Liver (tissue), 8 donors: ENCODE measurements at regions not wholly inside any gene's neighbourhood (a gene's known extent, or its start where the extent isn't known, plus 50 kb on each side); places are given as distances from the start of the nearest gene placed in this dataset.

Experiments used
- DNase-seq: peaks from one replicate; pipeline ENCODE4 v3.0.0-alpha.2; 2017; ENCODE audit warnings: low spot score
- H3K27ac ChIP-seq, 2 donors: one replicate each; pipeline ENCODE4 v1.7.0; 2013; ENCODE audit warnings: inconsistent platforms in 2 of 2, low read length in 2 of 2, control low read depth in 1 of 2, low read depth in 1 of 2, mild to moderate bottlenecking in 1 of 2
- H3K27me3 ChIP-seq, 4 donors: one replicate each; pipeline versions ENCODE4 v1.6.1 to v1.7.0; 2013; ENCODE audit warnings: low read length in 3 of 4, inconsistent platforms in 1 of 4, mild to moderate bottlenecking in 1 of 4, moderate library complexity in 1 of 4; ENCODE audit not compliant: control insufficient read depth in 4 of 4, insufficient read depth in 4 of 4
- H3K36me3 ChIP-seq, 4 donors: one replicate each; pipeline versions ENCODE4 v1.6.1 to v1.7.0; 2013; ENCODE audit warnings: low read length in 3 of 4, mild to moderate bottlenecking in 3 of 4, low read depth in 1 of 4, moderate library complexity in 1 of 4; ENCODE audit not compliant: control insufficient read depth in 4 of 4, insufficient read depth in 3 of 4
- H3K4me1 ChIP-seq, 4 donors: one replicate each; pipeline versions ENCODE4 v1.6.1 to v1.7.0; 2013; ENCODE audit warnings: low read length in 3 of 4, mild to moderate bottlenecking in 3 of 4, moderate library complexity in 1 of 4; ENCODE audit not compliant: control insufficient read depth in 4 of 4, insufficient read depth in 4 of 4
- H3K4me3 ChIP-seq, 3 donors: one replicate each; pipeline versions ENCODE4 v1.6.1 to v1.7.0; 2013; ENCODE audit warnings: low read length in 3 of 3, control low read depth in 1 of 3, low read depth in 1 of 3, mild to moderate bottlenecking in 1 of 3
- H3K9ac ChIP-seq, 2 donors: one replicate each; pipeline ENCODE4 v1.7.0; 2013; ENCODE audit warnings: low read length in 2 of 2, mild to moderate bottlenecking in 2 of 2, moderate library complexity in 2 of 2, control low read depth in 1 of 2, low read depth in 1 of 2
- H3K9me3 ChIP-seq, 4 donors: one replicate each; pipeline versions ENCODE4 v1.6.1 to v1.7.0; 2013; ENCODE audit warnings: low read length in 3 of 4; ENCODE audit not compliant: control insufficient read depth in 4 of 4
- EGR1 ChIP-seq, 2 donors: IDR thresholded peaks; 2 replicates each; pipeline ENCODE4 v1.6.1; 2016 to 2018; ENCODE audit warnings: antibody characterized with exemption in 2 of 2, low read depth in 2 of 2
- FOXA1 ChIP-seq: IDR thresholded peaks from 2 replicates; pipeline ENCODE4 v1.6.1; 2016; ENCODE audit warnings: antibody characterized with exemption
- FOXA2 ChIP-seq: IDR thresholded peaks from 2 replicates; pipeline ENCODE4 v1.6.1; 2016; ENCODE audit warnings: antibody characterized with exemption
- GABPA ChIP-seq, 2 donors: IDR thresholded peaks in 1 of 2; conservative IDR thresholded peaks in 1 of 2; 2 replicates each; pipeline ENCODE4 v1.6.1; 2016; ENCODE audit warnings: antibody characterized with exemption in 2 of 2, mild to moderate bottlenecking in 1 of 2, moderate library complexity in 1 of 2
- HNF4A ChIP-seq, 2 donors: conservative IDR thresholded peaks; 2 replicates each; pipeline ENCODE4 v1.6.1; 2016; ENCODE audit warnings: antibody characterized with exemption in 2 of 2, mild to moderate bottlenecking in 2 of 2
- HNF4G ChIP-seq: IDR thresholded peaks from 2 replicates; pipeline ENCODE4 v1.6.1; 2016; ENCODE audit warnings: antibody characterized with exemption
- JUND ChIP-seq, 2 donors: IDR thresholded peaks; 2 replicates each; pipeline ENCODE4 v1.6.1; 2016; ENCODE audit warnings: antibody characterized with exemption in 2 of 2
- NR2F2 ChIP-seq: IDR thresholded peaks from 2 replicates; pipeline ENCODE4 v1.6.1; 2016; ENCODE audit warnings: antibody characterized with exemption
- RAD21 ChIP-seq, 2 donors: IDR thresholded peaks; 2 replicates each; pipeline ENCODE4 v1.6.1; 2016; ENCODE audit warnings: antibody characterized with exemption in 2 of 2, mild to moderate bottlenecking in 2 of 2
- SP1 ChIP-seq: IDR thresholded peaks from 2 replicates; pipeline ENCODE4 v1.6.1; 2018; ENCODE audit warnings: antibody characterized with exemption, mild to moderate bottlenecking
- TAF1 ChIP-seq: conservative IDR thresholded peaks from 2 replicates; pipeline ENCODE4 v1.6.1; 2016; ENCODE audit warnings: antibody characterized with exemption, mild to moderate bottlenecking
- YY1 ChIP-seq: IDR thresholded peaks from 2 replicates; pipeline ENCODE4 v1.6.1; 2016; ENCODE audit warnings: antibody characterized with exemption, mild to moderate bottlenecking
- WGBS: extraction: QIAGEN DNeasy Blood & Tissue Kit; methylation state at CpG from one replicate; pipeline ENCODE4 v1.1.7; 2013; 5-methylcytosine and 5-hydroxymethylcytosine counted together
- TF ChIP-seq, protein P1 (sequence below): IDR thresholded peaks from 2 replicates; pipeline ENCODE4 v1.6.1; 2016; ENCODE audit warnings: antibody characterized with exemption
- TF ChIP-seq, protein P2 (sequence below): IDR thresholded peaks from 2 replicates; pipeline ENCODE4 v1.6.1; 2016; ENCODE audit warnings: antibody characterized with exemption, mild to moderate bottlenecking
- TF ChIP-seq, protein P3 (sequence below): fragments of 150-350 bp; IDR thresholded peaks from 2 replicates; pipeline ENCODE4 v1.5.1; 2017; ENCODE audit warnings: improper control_type of control experiment, low read depth, low read length; ENCODE audit not compliant: missing input control
- TF ChIP-seq, protein P4 (sequence below): IDR thresholded peaks from 2 replicates; pipeline ENCODE4 v1.6.1; 2016; ENCODE audit warnings: antibody characterized with exemption
- TF ChIP-seq, protein P5 (sequence below): IDR thresholded peaks from 2 replicates; pipeline ENCODE4 v1.6.1; 2016; ENCODE audit warnings: antibody characterized with exemption
- donor health status: healthy.
- donor health status: healthy.
- donor health status: healthy.
- donor health status: healthy.
- donor health status: healthy.

DNA sequence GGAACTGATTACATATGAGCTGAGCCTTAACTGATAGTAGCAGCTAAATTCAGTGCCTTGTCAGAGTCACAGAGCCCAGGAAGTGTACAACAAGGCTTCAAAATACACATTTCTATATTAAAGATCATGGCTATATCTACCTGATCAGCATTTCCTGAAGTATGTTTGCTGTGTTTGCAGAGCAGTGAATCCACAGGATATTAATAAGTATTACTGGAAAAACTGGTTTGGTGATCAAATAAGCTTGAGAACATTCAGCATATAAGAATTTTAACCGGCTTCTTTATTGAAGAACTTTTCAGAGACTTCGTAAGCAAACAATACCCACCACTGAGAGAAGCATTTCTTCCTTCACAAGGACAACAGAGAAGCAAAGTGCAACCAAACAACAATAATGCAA lies 227.0 kb downstream of the ELAVL2 start:
- H3K27ac ChIP-seq: no peak overlapping the region
- no peak for DNase-seq
- H3K9me3 ChIP-seq: no peaks in the 10 kb centered on the region
- H3K9ac ChIP-seq: no peak overlapping the region
- H3K27me3 ChIP-seq: peaks cover 0 to 2% (median 0%) of the 10 kb centered on the region in 4 donors
- no peaks in the 10 kb centered on the region for H3K36me3 ChIP-seq
- WGBS: 77% methylated on average over 2 of the region's 2 CpGs
- TF ChIP-seq HNF4G (no peak), FOXA2 (no peak), RAD21 (IDR thresholded peaks at IDR 0.05) (no peak), NR2F2 (no peak), FOXA1 (no peak), TAF1 (no peak), GABPA (IDR thresholded peaks at IDR 0.05 in 1 of 2, conservative IDR thresholded peaks at IDR 0.05 in 1 of 2) (no peak), EGR1 (IDR thresholded peaks at IDR 0.05; ENCODE audit: low read depth in 2 of 2) (no peak), SP1 (no peak), JUND (IDR thresholded peaks at IDR 0.05) (no peak)
- TF ChIP-seq, protein P1, sequence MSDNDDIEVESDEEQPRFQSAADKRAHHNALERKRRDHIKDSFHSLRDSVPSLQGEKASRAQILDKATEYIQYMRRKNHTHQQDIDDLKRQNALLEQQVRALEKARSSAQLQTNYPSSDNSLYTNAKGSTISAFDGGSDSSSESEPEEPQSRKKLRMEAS: no peak
- TF ChIP-seq, protein P2, sequence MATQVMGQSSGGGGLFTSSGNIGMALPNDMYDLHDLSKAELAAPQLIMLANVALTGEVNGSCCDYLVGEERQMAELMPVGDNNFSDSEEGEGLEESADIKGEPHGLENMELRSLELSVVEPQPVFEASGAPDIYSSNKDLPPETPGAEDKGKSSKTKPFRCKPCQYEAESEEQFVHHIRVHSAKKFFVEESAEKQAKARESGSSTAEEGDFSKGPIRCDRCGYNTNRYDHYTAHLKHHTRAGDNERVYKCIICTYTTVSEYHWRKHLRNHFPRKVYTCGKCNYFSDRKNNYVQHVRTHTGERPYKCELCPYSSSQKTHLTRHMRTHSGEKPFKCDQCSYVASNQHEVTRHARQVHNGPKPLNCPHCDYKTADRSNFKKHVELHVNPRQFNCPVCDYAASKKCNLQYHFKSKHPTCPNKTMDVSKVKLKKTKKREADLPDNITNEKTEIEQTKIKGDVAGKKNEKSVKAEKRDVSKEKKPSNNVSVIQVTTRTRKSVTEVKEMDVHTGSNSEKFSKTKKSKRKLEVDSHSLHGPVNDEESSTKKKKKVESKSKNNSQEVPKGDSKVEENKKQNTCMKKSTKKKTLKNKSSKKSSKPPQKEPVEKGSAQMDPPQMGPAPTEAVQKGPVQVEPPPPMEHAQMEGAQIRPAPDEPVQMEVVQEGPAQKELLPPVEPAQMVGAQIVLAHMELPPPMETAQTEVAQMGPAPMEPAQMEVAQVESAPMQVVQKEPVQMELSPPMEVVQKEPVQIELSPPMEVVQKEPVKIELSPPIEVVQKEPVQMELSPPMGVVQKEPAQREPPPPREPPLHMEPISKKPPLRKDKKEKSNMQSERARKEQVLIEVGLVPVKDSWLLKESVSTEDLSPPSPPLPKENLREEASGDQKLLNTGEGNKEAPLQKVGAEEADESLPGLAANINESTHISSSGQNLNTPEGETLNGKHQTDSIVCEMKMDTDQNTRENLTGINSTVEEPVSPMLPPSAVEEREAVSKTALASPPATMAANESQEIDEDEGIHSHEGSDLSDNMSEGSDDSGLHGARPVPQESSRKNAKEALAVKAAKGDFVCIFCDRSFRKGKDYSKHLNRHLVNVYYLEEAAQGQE: no peak
- TF ChIP-seq, protein P3, sequence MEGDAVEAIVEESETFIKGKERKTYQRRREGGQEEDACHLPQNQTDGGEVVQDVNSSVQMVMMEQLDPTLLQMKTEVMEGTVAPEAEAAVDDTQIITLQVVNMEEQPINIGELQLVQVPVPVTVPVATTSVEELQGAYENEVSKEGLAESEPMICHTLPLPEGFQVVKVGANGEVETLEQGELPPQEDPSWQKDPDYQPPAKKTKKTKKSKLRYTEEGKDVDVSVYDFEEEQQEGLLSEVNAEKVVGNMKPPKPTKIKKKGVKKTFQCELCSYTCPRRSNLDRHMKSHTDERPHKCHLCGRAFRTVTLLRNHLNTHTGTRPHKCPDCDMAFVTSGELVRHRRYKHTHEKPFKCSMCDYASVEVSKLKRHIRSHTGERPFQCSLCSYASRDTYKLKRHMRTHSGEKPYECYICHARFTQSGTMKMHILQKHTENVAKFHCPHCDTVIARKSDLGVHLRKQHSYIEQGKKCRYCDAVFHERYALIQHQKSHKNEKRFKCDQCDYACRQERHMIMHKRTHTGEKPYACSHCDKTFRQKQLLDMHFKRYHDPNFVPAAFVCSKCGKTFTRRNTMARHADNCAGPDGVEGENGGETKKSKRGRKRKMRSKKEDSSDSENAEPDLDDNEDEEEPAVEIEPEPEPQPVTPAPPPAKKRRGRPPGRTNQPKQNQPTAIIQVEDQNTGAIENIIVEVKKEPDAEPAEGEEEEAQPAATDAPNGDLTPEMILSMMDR: no peak
- TF ChIP-seq, protein P4, sequence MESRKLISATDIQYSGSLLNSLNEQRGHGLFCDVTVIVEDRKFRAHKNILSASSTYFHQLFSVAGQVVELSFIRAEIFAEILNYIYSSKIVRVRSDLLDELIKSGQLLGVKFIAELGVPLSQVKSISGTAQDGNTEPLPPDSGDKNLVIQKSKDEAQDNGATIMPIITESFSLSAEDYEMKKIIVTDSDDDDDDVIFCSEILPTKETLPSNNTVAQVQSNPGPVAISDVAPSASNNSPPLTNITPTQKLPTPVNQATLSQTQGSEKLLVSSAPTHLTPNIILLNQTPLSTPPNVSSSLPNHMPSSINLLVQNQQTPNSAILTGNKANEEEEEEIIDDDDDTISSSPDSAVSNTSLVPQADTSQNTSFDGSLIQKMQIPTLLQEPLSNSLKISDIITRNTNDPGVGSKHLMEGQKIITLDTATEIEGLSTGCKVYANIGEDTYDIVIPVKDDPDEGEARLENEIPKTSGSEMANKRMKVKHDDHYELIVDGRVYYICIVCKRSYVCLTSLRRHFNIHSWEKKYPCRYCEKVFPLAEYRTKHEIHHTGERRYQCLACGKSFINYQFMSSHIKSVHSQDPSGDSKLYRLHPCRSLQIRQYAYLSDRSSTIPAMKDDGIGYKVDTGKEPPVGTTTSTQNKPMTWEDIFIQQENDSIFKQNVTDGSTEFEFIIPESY: no peak
- no peaks in the 10 kb centered on the region for H3K4me1 ChIP-seq
- no peak overlapping the region for H3K4me3 ChIP-seq

DNA sequence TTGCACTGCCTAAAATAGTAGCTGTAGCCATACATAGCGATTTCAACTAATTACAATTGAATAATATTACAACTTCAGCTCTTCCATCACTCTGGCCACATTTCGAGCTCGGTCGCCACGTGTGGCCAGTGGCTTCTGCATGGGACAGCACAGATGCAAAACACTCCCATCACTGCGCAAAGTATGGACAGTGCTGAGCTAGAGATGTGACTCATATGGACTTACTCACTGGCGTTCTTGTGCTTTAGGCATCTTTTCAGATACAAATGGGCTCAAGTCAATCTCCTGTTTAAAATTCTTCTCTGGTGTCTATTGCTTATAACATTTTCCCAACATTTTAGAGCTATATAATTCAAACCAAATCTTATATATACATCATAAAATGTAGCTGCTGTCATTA lies 222.7 kb downstream of the ELAVL2 start:
- Histone ChIP-seq H3K4me3 (no peak overlapping the region), H3K36me3 (no peaks in the 10 kb centered on the region), H3K27me3 (no peaks in the 10 kb centered on the region), H3K9me3 (no peaks in the 10 kb centered on the region), H3K4me1 (no peaks in the 10 kb centered on the region), H3K27ac (no peak overlapping the region), H3K9ac (no peak overlapping the region)
- 93% methylated on average over 7 of the region's 7 CpGs for WGBS
- no peak for DNase-seq
- TF ChIP-seq HNF4A (conservative IDR thresholded peaks at IDR 0.05) (no peak), NR2F2 (no peak), YY1 (no peak), HNF4G (no peak), RAD21 (IDR thresholded peaks at IDR 0.05) (no peak), EGR1 (IDR thresholded peaks at IDR 0.05; ENCODE audit: low read depth in 2 of 2) (no peak), JUND (IDR thresholded peaks at IDR 0.05) (no peak), GABPA (IDR thresholded peaks at IDR 0.05 in 1 of 2, conservative IDR thresholded peaks at IDR 0.05 in 1 of 2) (no peak), TAF1 (no peak), SP1 (no peak)
- TF ChIP-seq, protein P2: no peak
- TF ChIP-seq, protein P3: no peak
- TF ChIP-seq, protein P5, sequence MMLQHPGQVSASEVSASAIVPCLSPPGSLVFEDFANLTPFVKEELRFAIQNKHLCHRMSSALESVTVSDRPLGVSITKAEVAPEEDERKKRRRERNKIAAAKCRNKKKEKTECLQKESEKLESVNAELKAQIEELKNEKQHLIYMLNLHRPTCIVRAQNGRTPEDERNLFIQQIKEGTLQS: no peak
- TF ChIP-seq, protein P1: no peak
